ENCODE measurements at regions not wholly inside any gene's neighbourhood (a gene's known extent, or its start where the extent isn't known, plus 50 kb on each side); places are given as distances from the start of the nearest gene placed in this dataset.

- TF ChIP-seq, protein P1, sequence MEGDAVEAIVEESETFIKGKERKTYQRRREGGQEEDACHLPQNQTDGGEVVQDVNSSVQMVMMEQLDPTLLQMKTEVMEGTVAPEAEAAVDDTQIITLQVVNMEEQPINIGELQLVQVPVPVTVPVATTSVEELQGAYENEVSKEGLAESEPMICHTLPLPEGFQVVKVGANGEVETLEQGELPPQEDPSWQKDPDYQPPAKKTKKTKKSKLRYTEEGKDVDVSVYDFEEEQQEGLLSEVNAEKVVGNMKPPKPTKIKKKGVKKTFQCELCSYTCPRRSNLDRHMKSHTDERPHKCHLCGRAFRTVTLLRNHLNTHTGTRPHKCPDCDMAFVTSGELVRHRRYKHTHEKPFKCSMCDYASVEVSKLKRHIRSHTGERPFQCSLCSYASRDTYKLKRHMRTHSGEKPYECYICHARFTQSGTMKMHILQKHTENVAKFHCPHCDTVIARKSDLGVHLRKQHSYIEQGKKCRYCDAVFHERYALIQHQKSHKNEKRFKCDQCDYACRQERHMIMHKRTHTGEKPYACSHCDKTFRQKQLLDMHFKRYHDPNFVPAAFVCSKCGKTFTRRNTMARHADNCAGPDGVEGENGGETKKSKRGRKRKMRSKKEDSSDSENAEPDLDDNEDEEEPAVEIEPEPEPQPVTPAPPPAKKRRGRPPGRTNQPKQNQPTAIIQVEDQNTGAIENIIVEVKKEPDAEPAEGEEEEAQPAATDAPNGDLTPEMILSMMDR (optimal IDR thresholded peaks at IDR 0.05 in 1 of 3, IDR thresholded peaks at IDR 0.05 in 1 of 3, conservative IDR thresholded peaks at IDR 0.05 in 1 of 3; ENCODE audit: extremely low read depth in 1 of 3, insufficient read depth in 2 of 3, low read length in 3 of 3) = no peak
- no peak for TF ChIP-seq EZH2 (IDR thresholded peaks at IDR 0.05; ENCODE audit: low read length)
These were observed 156.4 kb upstream of the RAB6C start for GRCh38 chr2:129823044-129823443.
